GM12874 (cell line): ENCODE measurements at regions not wholly inside any gene's neighbourhood (a gene's known extent, or its start where the extent isn't known, plus 50 kb on each side); places are given as distances from the start of the nearest gene placed in this dataset.

Experiments
- TF ChIP-seq, protein P1 (sequence below): IDR thresholded peaks from 2 replicates; pipeline ENCODE4 v1.5.1; 2011; ENCODE audit warnings: low read depth, mild to moderate bottlenecking, control low read depth, low read length, moderate library complexity; ENCODE audit not compliant: insufficient read depth

DNA sequence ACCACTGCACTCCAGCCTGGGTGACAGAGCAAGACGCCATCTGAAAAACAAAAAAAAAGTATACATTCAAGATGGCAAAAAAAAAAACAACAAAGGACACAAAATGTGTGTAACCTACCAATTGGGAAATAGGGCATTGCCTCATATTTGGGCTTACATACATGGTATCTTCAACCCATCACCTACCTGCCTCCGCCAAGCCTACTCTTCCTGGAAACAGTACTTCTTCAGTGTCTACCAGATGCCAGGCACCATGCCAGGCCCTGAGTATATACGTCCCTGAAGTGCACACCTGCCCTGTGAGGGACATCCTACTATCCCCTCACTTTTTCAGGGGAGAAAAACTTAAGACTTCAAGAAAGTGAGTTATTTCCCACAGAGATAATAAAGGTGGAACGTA lies 160.2 kb downstream of the TOMM20 start:
- TF ChIP-seq, protein P1, sequence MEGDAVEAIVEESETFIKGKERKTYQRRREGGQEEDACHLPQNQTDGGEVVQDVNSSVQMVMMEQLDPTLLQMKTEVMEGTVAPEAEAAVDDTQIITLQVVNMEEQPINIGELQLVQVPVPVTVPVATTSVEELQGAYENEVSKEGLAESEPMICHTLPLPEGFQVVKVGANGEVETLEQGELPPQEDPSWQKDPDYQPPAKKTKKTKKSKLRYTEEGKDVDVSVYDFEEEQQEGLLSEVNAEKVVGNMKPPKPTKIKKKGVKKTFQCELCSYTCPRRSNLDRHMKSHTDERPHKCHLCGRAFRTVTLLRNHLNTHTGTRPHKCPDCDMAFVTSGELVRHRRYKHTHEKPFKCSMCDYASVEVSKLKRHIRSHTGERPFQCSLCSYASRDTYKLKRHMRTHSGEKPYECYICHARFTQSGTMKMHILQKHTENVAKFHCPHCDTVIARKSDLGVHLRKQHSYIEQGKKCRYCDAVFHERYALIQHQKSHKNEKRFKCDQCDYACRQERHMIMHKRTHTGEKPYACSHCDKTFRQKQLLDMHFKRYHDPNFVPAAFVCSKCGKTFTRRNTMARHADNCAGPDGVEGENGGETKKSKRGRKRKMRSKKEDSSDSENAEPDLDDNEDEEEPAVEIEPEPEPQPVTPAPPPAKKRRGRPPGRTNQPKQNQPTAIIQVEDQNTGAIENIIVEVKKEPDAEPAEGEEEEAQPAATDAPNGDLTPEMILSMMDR: no peak

DNA sequence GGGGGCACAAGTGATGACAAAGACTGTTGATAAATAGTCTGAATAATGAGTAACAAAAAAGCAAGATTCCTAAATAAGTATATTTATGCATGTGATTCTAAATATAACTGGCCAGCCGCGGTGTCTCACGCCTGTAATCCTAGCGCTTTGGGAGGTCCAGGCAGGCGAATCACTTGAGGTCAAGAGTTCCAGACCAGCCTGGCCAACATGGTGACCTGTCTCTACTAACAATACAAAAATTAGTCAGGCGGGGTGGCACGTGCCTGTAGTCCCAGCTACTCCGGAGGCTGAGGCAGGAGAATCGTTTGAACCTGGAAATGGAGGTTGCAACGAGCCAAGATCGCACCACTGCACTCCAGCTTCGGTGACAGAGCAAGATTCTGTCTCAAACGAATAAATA lies 161.5 kb downstream of the TOMM20 start:
- TF ChIP-seq, protein P1: no peak

DNA sequence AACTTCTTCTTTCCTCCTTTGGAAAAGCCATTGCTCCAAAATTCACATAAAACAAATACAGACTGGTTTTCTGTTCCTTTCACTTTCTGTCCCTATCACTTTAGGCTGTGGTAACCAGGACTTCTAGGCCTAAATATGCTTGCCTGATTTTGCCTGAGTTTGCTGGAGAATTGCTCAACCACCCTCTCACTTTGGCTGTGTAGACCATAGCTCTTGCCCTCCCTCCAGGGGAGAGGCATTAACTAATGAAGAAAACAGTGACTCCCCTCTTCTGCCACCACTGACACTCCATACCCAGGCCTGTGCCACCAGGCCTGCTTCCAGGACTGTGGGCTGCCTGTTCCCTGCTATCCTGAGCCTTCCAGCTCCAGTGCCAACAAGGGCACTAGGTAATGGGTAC lies 163.5 kb downstream of the TOMM20 start:
- TF ChIP-seq, protein P1: no peak

DNA sequence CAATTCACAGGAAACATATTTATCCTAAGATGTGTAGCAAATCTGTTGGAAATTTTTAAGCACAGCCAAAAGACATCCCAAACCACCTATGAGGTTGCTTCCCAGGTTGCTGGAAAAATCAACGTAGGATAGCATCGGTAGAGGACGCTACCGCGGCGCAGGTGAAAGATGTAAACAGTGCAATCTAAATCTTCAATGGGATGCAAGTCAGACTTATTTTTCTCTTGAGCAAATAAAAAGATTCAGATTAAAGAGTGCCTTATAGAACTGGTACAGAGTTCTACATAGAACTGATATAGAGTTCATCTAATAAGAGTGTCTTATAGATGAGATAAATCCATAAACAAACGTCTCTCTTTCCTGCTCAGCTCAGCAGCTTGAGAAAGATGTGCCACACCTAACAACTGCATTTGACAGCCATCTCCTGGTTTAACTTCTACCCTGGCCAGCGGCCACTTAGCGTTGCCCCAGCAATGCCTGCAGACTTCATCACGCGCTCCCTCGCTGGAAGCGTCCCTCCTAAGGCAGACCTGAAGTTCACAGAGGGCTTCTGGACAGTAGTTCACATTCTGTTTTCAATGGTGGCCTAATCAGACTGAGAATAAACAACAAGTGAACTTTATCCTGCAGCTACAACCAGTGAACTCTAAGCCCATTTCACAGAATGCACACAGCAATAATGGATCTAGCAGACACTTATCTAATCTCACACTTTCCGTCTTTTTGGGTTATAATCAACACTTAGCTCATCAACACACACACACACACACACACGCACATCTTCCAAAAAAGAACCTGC lies 164.5 kb downstream of the TOMM20 start:
- TF ChIP-seq, protein P1: no peak

DNA sequence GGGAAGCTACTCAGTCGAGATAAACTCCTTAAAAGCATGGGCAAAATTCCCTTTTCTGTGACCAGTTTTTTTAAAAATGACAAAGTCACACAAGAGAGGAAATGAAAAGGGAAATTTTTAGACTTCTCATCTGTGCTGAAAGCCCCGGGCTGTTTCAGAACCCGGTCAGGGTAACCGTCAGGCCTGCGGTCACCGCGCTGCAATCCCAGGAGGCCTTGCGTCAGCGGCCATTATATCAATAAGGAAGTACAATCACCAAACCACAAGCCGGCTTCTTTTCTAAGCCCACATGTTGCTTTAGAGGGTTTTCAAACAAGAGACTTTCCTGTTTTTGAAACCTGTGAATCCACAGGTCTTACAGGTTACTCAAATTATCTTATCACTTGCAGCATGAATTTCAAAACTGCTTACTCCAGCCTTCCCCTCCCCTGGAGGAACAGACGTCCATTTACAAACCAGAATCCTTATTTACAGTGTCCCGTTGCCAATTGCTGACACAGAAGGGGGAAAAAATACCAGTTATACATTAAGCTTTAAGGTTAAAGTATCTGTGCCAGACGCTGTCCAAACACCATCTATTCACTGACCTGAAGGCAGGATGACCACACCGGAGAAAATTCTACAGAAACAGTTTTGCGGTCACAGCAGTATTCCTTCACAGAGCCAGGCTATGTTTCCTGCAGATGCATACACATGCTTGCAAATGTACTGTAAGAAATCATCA lies 165.3 kb downstream of the TOMM20 start:
- TF ChIP-seq, protein P1: no peak

DNA sequence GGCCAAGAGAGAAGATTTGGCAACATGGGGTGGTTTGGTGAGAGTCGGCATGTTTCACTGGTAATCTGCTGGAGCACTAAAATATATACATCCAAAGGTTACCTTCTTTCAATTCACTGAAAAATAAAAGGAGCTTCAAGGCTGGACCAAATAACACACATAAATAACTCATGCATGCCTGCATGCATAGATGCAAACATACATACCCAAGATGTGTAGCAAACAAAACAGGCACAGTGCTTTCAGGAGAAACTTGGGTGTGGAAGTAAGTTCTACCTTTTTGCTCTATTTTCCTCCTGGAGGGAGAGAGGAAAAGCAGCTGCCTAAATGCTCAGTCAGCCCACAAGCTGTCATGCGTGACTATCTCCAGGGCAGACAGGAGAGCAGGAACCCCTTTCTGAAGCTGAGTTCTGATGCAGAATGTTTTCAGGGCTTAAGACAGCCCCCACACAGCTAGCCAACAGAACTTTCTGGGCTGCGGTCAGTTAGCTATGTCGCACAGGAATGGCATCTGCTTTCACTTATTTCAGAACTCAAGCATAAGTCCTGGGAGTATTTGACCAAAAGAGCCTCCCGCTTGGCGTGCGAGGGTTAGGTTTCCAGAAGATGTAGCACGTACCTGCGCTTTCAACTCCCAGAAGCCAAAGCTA lies 166.2 kb downstream of the TOMM20 start:
- TF ChIP-seq, protein P1: no peak
